GM21360 (cell line): ENCODE measurements at regions not wholly inside any gene's neighbourhood (a gene's known extent, or its start where the extent isn't known, plus 50 kb on each side); places are given as distances from the start of the nearest gene placed in this dataset.
"Not testable (repeated sequence)": the region's sequence is repeated elsewhere in the genome, so short reads cannot be mapped to it uniquely, and the experiment has no call there.

Source experiments
- ATAC-seq: cut with Tn5 transposase; IDR thresholded peaks from one replicate; pipeline ENCODE4 v1.9.1; 2021; ENCODE audit warnings: mild to moderate bottlenecking, moderate library complexity; ENCODE audit not compliant: unreplicated experiment

GRCh38 chr5:106408141-106408540 lies 1262.6 kb downstream of the EFNA5 start:
- no peak for ATAC-seq

GRCh38 chr5:106401561-106401960 lies 1269.2 kb downstream of the EFNA5 start:
- no peak for ATAC-seq

GRCh38 chr5:106399391-106399790 lies 1271.3 kb downstream of the EFNA5 start:
- no peak for ATAC-seq

GRCh38 chr5:106397700-106398099 lies 1273.0 kb downstream of the EFNA5 start:
- ATAC-seq: no peak

GRCh38 chr5:106393276-106393675 lies 1277.5 kb downstream of the EFNA5 start:
- ATAC-seq: no peak

- ATAC-seq: no peak
Measured at GRCh38 chr5:106392766-106393165, 1278.0 kb downstream of the EFNA5 start.

GRCh38 chr5:106387767-106388166 lies 1283.0 kb downstream of the EFNA5 start:
- ATAC-seq: not testable (repeated sequence)

GRCh38 chr5:106386287-106386686 lies 1284.5 kb downstream of the EFNA5 start:
- ATAC-seq: no peak

- ATAC-seq: no peak
Measured at GRCh38 chr5:106380736-106381135, 1290.0 kb downstream of the EFNA5 start.

GRCh38 chr5:106376522-106376921 lies 1294.2 kb downstream of the EFNA5 start:
- ATAC-seq: no peak

- ATAC-seq: no peak
Measured at GRCh38 chr5:106374956-106375355, 1295.8 kb downstream of the EFNA5 start.

GRCh38 chr5:106368021-106368420 lies 1302.7 kb downstream of the EFNA5 start:
- no peak for ATAC-seq

GRCh38 chr5:106367281-106367680 lies 1303.5 kb downstream of the EFNA5 start:
- no peak for ATAC-seq

- no peak for ATAC-seq
Measured at GRCh38 chr5:106363578-106363977, 1307.2 kb downstream of the EFNA5 start.

- no peak for ATAC-seq
Measured at GRCh38 chr5:106361905-106362304, 1308.8 kb downstream of the EFNA5 start.

- no peak for ATAC-seq
Measured at GRCh38 chr5:106331415-106331814, 1339.3 kb downstream of the EFNA5 start.

- no peak for ATAC-seq
Measured at GRCh38 chr5:106324356-106324755, 1346.4 kb downstream of the EFNA5 start.

GRCh38 chr5:106321242-106321641 lies 1349.5 kb downstream of the EFNA5 start:
- no peak for ATAC-seq

GRCh38 chr5:106314221-106314824 lies 1356.4 kb downstream of the EFNA5 start:
- ATAC-seq: no peak

GRCh38 chr5:106312360-106312759 lies 1358.4 kb downstream of the EFNA5 start:
- no peak for ATAC-seq

- no peak for ATAC-seq
Measured at GRCh38 chr5:106311230-106311915, 1359.4 kb downstream of the EFNA5 start.

GRCh38 chr5:106307265-106307664 lies 1363.5 kb downstream of the EFNA5 start:
- no peak for ATAC-seq
